ENCODE measurements at regions not wholly inside any gene's neighbourhood (a gene's known extent, or its start where the extent isn't known, plus 50 kb on each side); places are given as distances from the start of the nearest gene placed in this dataset.

DNA sequence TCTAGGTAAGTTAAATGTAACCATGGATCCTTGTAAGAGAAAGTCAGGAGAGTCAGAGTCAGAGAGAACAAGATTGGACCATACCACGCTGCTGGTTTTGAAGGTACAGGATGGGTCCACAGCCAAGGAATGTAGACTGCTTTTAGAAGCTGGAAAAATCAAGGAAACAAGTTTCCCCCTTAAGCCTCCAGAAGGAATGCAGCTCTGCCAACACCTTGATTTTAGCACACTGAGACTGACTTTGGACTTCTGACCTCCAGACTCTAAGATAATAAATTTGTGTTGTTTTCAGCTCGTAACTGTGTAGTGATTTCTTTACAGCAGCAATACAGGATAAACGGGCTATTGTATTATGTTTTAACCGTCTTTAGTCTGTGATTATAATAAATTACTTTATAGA, 108.0 kb upstream of the USP38 start:
- Histone ChIP-seq H4K20me1 (ENCODE audit: insufficient read depth, low read length) (no peaks in the 10 kb centered on the region), H3K79me2 (ENCODE audit: low read length) (no peaks in the 10 kb centered on the region), H3F3A (ENCODE audit: insufficient read depth, low read length) (no peaks in the 10 kb centered on the region), H3K27ac (ENCODE audit: low read length) (no peak overlapping the region), H3K4me3 (ENCODE audit: low read length) (no peak overlapping the region), H3K9me2 (replicated peaks; ENCODE audit: insufficient read depth, low read length) (no peaks in the 10 kb centered on the region), H3K27me3 (replicated peaks; ENCODE audit: insufficient read depth, low read length) (no peaks in the 10 kb centered on the region), H2AFZ (ENCODE audit: low read length) (no peak overlapping the region), H3K4me2 (ENCODE audit: low read depth, low read length) (no peak overlapping the region), H3K9ac (ENCODE audit: low read length) (no peak overlapping the region), H3K4me1 (ENCODE audit: low read length) (no peaks in the 10 kb centered on the region), H3K9me3 (replicated peaks; ENCODE audit: insufficient read depth, low read length) (no peaks in the 10 kb centered on the region), H3K36me3 (replicated peaks; ENCODE audit: insufficient read depth, low read length) (no peaks in the 10 kb centered on the region)
- no peak for DNase-seq
- TF ChIP-seq EZH2phosphoT487 (IDR thresholded peaks at IDR 0.05; ENCODE audit: low read length): no peak

DNA sequence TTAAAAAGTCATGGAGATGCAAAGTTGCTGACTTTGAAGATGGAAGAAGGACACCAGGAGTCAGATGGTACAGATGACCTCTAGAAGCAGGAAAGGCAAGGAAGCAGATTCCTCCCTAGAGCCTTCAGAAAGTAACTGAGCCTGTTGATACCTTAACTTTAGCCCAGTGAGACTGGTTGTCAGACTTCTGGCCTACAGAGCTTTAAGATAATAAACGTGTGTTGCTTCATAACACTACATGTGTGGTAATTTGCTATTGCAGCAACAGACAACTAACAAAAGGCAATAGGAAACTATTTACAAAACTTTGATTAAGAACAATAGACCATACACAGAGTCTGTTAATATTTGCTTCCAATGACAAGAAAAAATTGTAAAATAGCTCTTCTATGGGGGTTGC, 102.0 kb upstream of the USP38 start:
- Histone ChIP-seq H2AFZ (ENCODE audit: low read length) (no peak overlapping the region), H3K9me2 (replicated peaks; ENCODE audit: insufficient read depth, low read length) (no peaks in the 10 kb centered on the region), H3K79me2 (ENCODE audit: low read length) (no peaks in the 10 kb centered on the region), H3K27me3 (replicated peaks; ENCODE audit: insufficient read depth, low read length) (no peaks in the 10 kb centered on the region), H3K27ac (ENCODE audit: low read length) (no peak overlapping the region), H3K4me1 (ENCODE audit: low read length) (no peaks in the 10 kb centered on the region; the same call in 1 of the 2 replicates), H4K20me1 (ENCODE audit: insufficient read depth, low read length) (no peaks in the 10 kb centered on the region), H3K4me2 (ENCODE audit: low read depth, low read length) (no peak overlapping the region), H3K36me3 (replicated peaks; ENCODE audit: insufficient read depth, low read length) (no peaks in the 10 kb centered on the region), H3K4me3 (ENCODE audit: low read length) (no peak overlapping the region), H3F3A (ENCODE audit: insufficient read depth, low read length) (no peaks in the 10 kb centered on the region), H3K9ac (ENCODE audit: low read length) (no peak overlapping the region), H3K9me3 (replicated peaks; ENCODE audit: insufficient read depth, low read length) (no peaks in the 10 kb centered on the region)
- no peak for DNase-seq
- TF ChIP-seq EZH2phosphoT487 (IDR thresholded peaks at IDR 0.05; ENCODE audit: low read length) (no peak), EZH2 (optimal IDR thresholded peaks at IDR 0.05; ENCODE audit: low read depth, low read length) (no peak)

DNA sequence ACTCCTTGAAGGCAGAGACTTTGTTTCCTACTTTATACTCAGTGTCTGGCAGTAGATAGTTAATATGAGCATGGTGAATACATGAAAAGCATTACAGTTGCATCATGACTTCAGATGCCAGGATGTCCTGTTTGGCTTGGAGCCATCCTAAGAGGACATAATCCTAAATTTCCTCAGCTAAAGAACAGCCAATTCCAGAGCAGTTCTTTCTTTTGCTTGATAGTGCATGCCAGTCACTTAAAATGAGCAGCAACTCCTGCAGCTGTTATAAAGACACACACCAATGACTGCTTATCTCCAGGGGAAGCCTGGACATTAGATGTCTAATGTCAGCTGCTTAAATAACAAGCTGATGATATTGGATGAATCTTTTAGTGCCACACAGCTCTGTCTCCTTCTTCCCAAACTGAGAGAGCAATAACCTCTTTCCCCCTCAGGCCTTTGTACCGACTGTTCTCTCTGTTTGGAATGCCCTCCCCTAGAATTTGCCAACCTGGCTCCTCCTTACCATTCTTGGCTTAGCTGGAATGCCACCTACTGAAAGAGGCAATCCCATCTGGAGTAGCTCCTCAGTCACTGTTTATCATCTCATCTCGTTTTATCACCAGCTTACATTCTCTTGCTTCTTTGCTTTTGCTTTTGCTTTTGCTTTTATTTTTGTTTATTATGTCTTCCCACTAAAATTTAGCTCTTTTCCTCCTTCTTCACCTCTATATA, 100.8 kb upstream of the USP38 start:
- Histone ChIP-seq H3K4me3 (ENCODE audit: low read length) (no peak overlapping the region), H3F3A (ENCODE audit: insufficient read depth, low read length) (no peaks in the 10 kb centered on the region), H3K36me3 (replicated peaks; ENCODE audit: insufficient read depth, low read length) (no peaks in the 10 kb centered on the region), H3K27me3 (replicated peaks; ENCODE audit: insufficient read depth, low read length) (no peaks in the 10 kb centered on the region), H3K27ac (ENCODE audit: low read length) (no peak overlapping the region), H3K79me2 (ENCODE audit: low read length) (no peaks in the 10 kb centered on the region), H3K9me2 (replicated peaks; ENCODE audit: insufficient read depth, low read length) (no peaks in the 10 kb centered on the region), H3K9ac (ENCODE audit: low read length) (no peak overlapping the region), H3K9me3 (replicated peaks; ENCODE audit: insufficient read depth, low read length) (no peaks in the 10 kb centered on the region), H2AFZ (ENCODE audit: low read length) (peak overlapping the region; percentile 47), H3K4me2 (ENCODE audit: low read depth, low read length) (peak overlapping the region; percentile 42), H3K4me1 (ENCODE audit: low read length) (no peaks in the 10 kb centered on the region; the same call in 1 of the 2 replicates), H4K20me1 (ENCODE audit: insufficient read depth, low read length) (no peaks in the 10 kb centered on the region)
- TF ChIP-seq, protein P1, sequence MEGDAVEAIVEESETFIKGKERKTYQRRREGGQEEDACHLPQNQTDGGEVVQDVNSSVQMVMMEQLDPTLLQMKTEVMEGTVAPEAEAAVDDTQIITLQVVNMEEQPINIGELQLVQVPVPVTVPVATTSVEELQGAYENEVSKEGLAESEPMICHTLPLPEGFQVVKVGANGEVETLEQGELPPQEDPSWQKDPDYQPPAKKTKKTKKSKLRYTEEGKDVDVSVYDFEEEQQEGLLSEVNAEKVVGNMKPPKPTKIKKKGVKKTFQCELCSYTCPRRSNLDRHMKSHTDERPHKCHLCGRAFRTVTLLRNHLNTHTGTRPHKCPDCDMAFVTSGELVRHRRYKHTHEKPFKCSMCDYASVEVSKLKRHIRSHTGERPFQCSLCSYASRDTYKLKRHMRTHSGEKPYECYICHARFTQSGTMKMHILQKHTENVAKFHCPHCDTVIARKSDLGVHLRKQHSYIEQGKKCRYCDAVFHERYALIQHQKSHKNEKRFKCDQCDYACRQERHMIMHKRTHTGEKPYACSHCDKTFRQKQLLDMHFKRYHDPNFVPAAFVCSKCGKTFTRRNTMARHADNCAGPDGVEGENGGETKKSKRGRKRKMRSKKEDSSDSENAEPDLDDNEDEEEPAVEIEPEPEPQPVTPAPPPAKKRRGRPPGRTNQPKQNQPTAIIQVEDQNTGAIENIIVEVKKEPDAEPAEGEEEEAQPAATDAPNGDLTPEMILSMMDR (IDR thresholded peaks at IDR 0.05; ENCODE audit: low read length): no peak
- TF ChIP-seq EZH2 (optimal IDR thresholded peaks at IDR 0.05; ENCODE audit: low read depth, low read length) (no peak), EZH2phosphoT487 (IDR thresholded peaks at IDR 0.05; ENCODE audit: low read length) (no peak)
- DNase-seq: no peak

DNA sequence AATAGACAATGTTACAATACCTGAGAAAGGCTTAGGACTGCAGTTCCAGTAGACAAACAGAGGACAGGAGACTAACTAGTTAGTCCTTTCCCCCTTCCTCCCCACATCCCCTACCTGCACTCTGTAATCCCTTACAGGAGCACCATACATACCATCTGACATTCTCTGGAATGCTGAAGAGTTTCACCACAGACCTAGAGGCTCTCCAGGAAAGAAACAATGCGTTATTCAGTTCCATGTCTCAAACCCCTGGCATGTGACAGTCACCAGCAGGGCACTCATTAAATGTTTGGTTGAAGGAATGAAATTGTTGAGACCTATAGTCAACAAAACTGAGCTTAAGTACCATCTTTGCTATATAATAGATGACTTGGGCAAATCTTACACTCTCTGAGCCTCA, 100.2 kb upstream of the USP38 start:
- no peaks in the 10 kb centered on the region for H4K20me1 ChIP-seq (ENCODE audit: insufficient read depth, low read length)

More for the DNA sequence above, 100.2 kb upstream of the USP38 start:
- TF ChIP-seq, protein P1 (IDR thresholded peaks at IDR 0.05; ENCODE audit: low read length): no peak
- TF ChIP-seq EZH2phosphoT487 (IDR thresholded peaks at IDR 0.05; ENCODE audit: low read length): no peak
- TF ChIP-seq EZH2 (optimal IDR thresholded peaks at IDR 0.05; ENCODE audit: low read depth, low read length): no peak
- H3K9me2 ChIP-seq (replicated peaks; ENCODE audit: insufficient read depth, low read length): no peaks in the 10 kb centered on the region
- no peaks in the 10 kb centered on the region for H3K36me3 ChIP-seq (replicated peaks; ENCODE audit: insufficient read depth, low read length)
- H3K27ac ChIP-seq (ENCODE audit: low read length): no peak overlapping the region
- H3K4me3 ChIP-seq (ENCODE audit: low read length): no peak overlapping the region
- no peak for DNase-seq
- no peaks in the 10 kb centered on the region for H3K79me2 ChIP-seq (ENCODE audit: low read length)
- no peaks in the 10 kb centered on the region for H3F3A ChIP-seq (ENCODE audit: insufficient read depth, low read length)
- no peaks in the 10 kb centered on the region for H3K9me3 ChIP-seq (replicated peaks; ENCODE audit: insufficient read depth, low read length)
- no peaks in the 10 kb centered on the region; the same call in 1 of the 2 replicates for H3K4me1 ChIP-seq (ENCODE audit: low read length)
- peak overlapping the region; percentile 47 for H2AFZ ChIP-seq (ENCODE audit: low read length)
- H3K27me3 ChIP-seq (replicated peaks; ENCODE audit: insufficient read depth, low read length): no peaks in the 10 kb centered on the region
- no peak overlapping the region for H3K9ac ChIP-seq (ENCODE audit: low read length)
- H3K4me2 ChIP-seq (ENCODE audit: low read depth, low read length): peak overlapping the region; percentile 42

All from MM.1S (cell line).